ENCODE measurements at regions not wholly inside any gene's neighbourhood (a gene's known extent, or its start where the extent isn't known, plus 50 kb on each side); places are given as distances from the start of the nearest gene placed in this dataset.

- intact Hi-C loops (cut with micrococcal nuclease; ENCODE audit: unreplicated experiment), result no loop called here
- CTCF ChIA-PET, result no interaction called here
- Mint-ChIP-seq H3K36me3 (ENCODE audit: insufficient read depth, unreplicated experiment) (no peaks in the 10 kb centered on the region), H3K27ac (ENCODE audit: unreplicated experiment) (no peak overlapping the region), H3K27me3 (ENCODE audit: unreplicated experiment) (no peaks in the 10 kb centered on the region), H3K9me3 (ENCODE audit: low read depth, unreplicated experiment) (peaks cover 15% of the 10 kb centered on the region), H3K4me3 (ENCODE audit: low read depth, unreplicated experiment) (no peak overlapping the region), H3K4me1 (ENCODE audit: low read depth, unreplicated experiment) (no peaks in the 10 kb centered on the region)
- DNase-seq, result no peak
- no TSS peak for BruUV-seq (replicated peaks)
- no peak for TF ChIP-seq CTCF (IDR thresholded peaks at IDR 0.05; ENCODE audit: unreplicated experiment)
These were observed 713.0 kb upstream of the GRM7 start for GRCh38 chr3:6147883-6148282.

- H3K4me1 Mint-ChIP-seq (ENCODE audit: low read depth, unreplicated experiment), result no peaks in the 10 kb centered on the region
- H3K4me3 Mint-ChIP-seq (ENCODE audit: low read depth, unreplicated experiment), result no peak overlapping the region
- CTCF ChIA-PET, result interaction anchor here (0.7 kb wide), 1 partner anchor 293 kb away, joined by 3 read pairs; no protein-coding TSS in a partner anchor
- TF ChIP-seq CTCF (IDR thresholded peaks at IDR 0.05; ENCODE audit: unreplicated experiment), result no peak
- H3K27ac Mint-ChIP-seq (ENCODE audit: unreplicated experiment), result no peak overlapping the region
- no TSS peak for BruUV-seq (replicated peaks)
- DNase-seq, result no peak
- H3K27me3 Mint-ChIP-seq (ENCODE audit: unreplicated experiment), result no peaks in the 10 kb centered on the region
- peaks cover 3% of the 10 kb centered on the region for H3K9me3 Mint-ChIP-seq (ENCODE audit: low read depth, unreplicated experiment)
- no peaks in the 10 kb centered on the region for H3K36me3 Mint-ChIP-seq (ENCODE audit: insufficient read depth, unreplicated experiment)
- intact Hi-C loops (cut with micrococcal nuclease; ENCODE audit: unreplicated experiment), result no loop called here
These were observed 705.1 kb upstream of the GRM7 start for GRCh38 chr3:6155650-6156338.

GRCh38 chr3:6165951-6166350 lies 695.0 kb upstream of the GRM7 start:
- H3K4me3 Mint-ChIP-seq (ENCODE audit: low read depth, unreplicated experiment), result no peak overlapping the region

GRCh38 chr3:6168256-6168655 lies 692.7 kb upstream of the GRM7 start:
- CTCF ChIA-PET, result no interaction called here
- no peak overlapping the region for H3K4me3 Mint-ChIP-seq (ENCODE audit: low read depth, unreplicated experiment)
- no peak for DNase-seq
- intact Hi-C loops (cut with micrococcal nuclease; ENCODE audit: unreplicated experiment), result no loop called here
- no peak overlapping the region for H3K27ac Mint-ChIP-seq (ENCODE audit: unreplicated experiment)
- no TSS peak for BruUV-seq (replicated peaks)
- no peaks in the 10 kb centered on the region for H3K36me3 Mint-ChIP-seq (ENCODE audit: insufficient read depth, unreplicated experiment)
- H3K27me3 Mint-ChIP-seq (ENCODE audit: unreplicated experiment), result no peaks in the 10 kb centered on the region
- no peaks in the 10 kb centered on the region for H3K4me1 Mint-ChIP-seq (ENCODE audit: low read depth, unreplicated experiment)
- H3K9me3 Mint-ChIP-seq (ENCODE audit: low read depth, unreplicated experiment), result peaks cover 9% of the 10 kb centered on the region
- no peak for TF ChIP-seq CTCF (IDR thresholded peaks at IDR 0.05; ENCODE audit: unreplicated experiment)

More at GRCh38 chr3:6165951-6166350, 695.0 kb upstream of the GRM7 start:
- Mint-ChIP-seq H3K27ac (ENCODE audit: unreplicated experiment) (no peak overlapping the region), H3K36me3 (ENCODE audit: insufficient read depth, unreplicated experiment) (no peaks in the 10 kb centered on the region), H3K4me1 (ENCODE audit: low read depth, unreplicated experiment) (no peaks in the 10 kb centered on the region), H3K27me3 (ENCODE audit: unreplicated experiment) (no peaks in the 10 kb centered on the region), H3K9me3 (ENCODE audit: low read depth, unreplicated experiment) (peaks cover 9% of the 10 kb centered on the region)
- no peak for DNase-seq
- no TSS peak for BruUV-seq (replicated peaks)
- CTCF ChIA-PET, result no interaction called here
- TF ChIP-seq CTCF (IDR thresholded peaks at IDR 0.05; ENCODE audit: unreplicated experiment), result no peak
- intact Hi-C loops (cut with micrococcal nuclease; ENCODE audit: unreplicated experiment), result no loop called here

All from Calu3 (cell line).